HG02678 (cell line): ENCODE measurements at regions not wholly inside any gene's neighbourhood (a gene's known extent, or its start where the extent isn't known, plus 50 kb on each side); places are given as distances from the start of the nearest gene placed in this dataset.

Source experiments
- ATAC-seq: cut with Tn5 transposase; IDR thresholded peaks from one replicate; pipeline ENCODE4 v1.9.1; 2021; ENCODE audit warnings: mild to moderate bottlenecking, moderate library complexity; ENCODE audit not compliant: unreplicated experiment

DNA sequence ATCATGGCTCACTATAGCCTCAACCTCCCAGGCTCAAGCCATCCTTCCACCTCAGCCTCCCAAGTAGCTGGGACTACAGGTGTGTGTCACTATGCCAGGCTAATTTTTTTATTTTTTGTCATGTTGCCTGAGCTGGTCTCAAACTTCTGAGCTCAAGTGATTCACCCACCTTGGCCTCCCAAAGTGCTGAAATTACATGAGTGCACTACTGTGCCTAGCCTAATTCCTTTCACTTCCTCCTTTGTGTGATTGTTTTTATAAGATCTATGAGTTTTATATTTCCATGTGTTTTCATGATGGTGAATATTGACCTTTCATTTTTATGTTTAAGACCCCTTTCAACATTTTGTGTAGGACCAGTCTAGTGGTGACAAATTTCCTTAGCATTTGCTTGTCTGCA, 55.2 kb upstream of the IL12B start:
- no peak for ATAC-seq

DNA sequence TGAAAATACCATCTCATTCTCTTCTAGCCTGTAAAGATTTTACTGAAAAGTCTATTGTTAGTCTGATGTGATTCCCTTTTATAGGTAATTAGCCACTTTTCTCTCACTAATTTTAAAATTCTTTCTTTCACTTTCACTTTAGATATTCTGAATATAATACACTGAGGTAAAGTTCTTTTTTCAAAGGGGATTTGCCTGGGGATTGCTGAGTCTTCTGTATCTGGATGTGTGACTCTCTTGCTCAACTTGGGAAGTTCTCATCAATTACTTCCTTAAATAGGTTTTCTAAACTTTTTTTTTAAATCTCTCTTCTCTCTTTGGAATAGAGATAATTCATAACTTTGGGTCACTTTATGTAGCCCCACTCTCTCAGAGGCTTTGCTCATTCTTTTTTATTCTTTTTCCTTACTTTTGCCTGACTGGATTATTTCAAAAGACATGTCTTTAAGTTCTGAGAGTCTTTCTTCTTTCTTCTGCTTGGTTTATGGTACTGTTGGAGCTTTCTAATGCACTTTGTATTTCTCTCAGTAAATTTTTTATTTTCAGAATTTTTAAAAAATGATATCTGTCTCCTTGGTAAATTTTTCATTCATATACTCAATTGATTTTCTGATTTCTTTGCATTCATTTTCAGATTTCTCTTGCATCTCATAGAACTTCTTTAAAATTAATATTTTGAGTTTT, 55.9 kb upstream of the IL12B start:
- no peak for ATAC-seq

DNA sequence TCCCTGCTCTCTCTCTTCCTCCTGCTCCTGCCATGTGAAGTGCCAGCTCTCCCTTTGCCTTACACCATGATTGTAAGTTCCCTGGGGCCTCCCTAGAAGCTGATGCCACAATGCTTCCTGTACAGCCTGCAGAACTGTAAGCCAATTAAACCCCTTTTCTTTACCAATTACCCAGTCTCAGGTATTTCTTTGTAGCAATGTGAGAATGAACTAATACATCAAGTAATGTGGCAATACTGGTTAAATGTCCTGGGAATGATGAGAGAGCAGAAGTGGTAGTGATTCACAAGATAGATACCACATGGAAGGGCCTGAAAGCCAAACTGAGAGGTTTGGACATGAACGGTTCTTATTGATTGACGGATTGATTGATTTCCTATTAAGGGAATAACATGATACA, 62.6 kb upstream of the IL12B start:
- ATAC-seq = no peak

DNA sequence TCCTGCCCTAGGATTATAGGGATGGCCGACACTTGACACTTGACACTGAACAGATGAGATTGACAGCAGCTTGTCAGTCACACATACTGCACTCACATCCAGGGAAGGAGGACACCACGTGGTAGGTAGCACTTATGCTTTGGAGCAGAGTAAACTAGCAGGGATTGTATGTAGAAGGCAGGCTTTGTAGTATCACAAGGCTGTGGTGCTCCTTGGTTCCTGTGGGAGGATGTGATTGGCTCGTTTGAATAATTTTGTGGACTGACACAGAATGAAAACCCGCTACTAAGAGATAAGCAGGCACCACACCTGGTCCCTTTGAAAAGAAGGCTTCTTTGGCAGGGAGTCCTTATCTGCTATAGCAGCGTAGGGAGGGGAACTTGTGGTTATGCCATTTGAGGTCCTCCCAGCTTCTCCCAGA, 63.6 kb upstream of the IL12B start:
- ATAC-seq = no peak

DNA sequence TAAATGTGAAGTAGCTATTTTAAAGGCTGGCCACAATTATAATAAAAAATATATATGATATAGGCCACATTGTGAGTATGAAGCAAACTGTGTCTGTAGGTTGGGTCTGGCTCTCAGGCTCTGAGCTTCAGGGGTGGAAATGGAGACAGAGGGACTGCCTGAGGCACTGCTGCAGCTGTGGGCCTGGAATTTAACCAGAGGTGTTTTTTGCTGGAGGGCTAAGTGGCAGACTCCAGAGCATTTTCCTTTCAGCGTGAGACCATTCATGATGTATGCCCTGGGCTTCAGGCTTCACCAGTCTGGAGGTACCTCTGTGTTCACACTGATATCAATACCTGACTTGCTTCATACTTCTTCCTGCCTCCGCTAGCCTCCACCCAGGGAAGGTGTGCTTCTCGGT, 64.9 kb upstream of the IL12B start:
- no peak for ATAC-seq

DNA sequence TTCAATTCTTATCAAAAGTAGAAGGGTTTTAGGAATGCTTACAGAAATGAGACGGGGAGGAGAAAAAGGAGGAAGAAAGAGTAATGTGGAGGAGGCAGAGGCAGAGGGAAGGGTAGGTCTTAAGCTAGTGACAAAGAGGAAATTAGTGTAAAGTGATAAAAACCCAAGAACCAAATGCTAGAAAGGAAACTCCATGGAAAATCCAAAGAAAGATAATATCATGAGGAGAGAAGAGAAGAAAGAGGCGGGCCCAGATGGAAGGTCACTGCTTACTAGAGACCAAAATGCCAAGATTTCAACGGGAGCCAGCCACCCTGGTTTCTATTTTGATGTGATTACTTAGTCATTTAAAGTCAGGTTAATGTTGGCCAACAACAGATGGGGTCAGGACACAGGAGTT, 68.6 kb upstream of the IL12B start:
- no peak for ATAC-seq

DNA sequence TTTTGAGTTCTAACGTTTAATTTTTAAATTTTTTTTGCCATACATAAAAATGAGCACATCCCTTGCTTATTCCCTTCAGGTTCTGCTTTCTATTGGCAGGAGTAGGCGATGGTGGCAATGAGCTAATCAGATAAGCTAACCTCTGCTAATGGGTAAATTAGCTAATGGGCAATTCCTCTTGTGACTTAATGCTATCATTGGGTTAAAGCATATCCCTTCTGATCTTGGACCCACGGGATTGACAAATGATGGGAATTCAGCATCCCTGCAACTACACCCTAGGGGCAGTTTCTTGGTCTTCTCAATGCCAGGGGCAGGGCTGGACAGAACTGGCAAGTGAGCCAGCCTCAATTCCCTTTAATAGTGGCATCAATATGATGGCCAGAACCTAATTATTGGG, 70.2 kb upstream of the IL12B start:
- no peak for ATAC-seq

DNA sequence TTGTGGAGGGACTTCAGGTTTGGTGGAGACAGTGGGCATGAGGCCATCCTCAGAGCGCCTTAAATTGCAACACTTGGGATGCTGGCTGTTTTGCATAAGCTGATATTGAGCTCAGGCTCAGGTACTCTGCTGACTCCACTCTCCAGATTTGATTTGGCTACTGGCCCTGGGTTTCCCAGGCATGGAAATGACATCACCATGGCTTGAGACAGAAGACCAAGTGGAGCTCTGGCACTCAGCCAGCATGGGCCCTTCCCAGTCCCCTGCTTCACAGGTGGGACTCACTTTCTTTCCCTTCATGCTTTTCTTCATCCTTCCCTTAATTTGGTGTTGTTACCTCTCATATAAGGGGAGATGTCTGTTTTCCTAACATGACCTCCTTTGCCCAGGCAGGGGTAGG, 72.0 kb upstream of the IL12B start:
- ATAC-seq = no peak

DNA sequence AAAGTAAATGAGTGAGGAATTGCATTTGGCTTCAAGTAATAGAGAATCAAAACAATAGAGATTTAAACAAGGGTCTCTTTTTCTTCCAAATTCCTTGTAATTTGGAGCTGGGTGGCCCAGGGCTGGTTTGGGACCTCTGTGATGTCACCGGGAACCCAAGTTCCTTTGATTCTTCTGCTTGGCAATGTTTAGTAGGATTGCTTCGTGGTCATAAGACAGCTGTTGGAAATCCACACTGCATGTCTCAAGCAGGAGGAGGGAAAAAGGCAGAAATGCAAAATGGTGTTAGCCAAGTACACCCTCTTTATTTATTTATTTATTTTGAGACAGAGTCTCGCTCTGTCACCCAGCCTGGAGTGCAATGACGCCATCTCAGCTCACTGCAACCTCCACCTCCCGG, 72.6 kb upstream of the IL12B start:
- no peak for ATAC-seq

DNA sequence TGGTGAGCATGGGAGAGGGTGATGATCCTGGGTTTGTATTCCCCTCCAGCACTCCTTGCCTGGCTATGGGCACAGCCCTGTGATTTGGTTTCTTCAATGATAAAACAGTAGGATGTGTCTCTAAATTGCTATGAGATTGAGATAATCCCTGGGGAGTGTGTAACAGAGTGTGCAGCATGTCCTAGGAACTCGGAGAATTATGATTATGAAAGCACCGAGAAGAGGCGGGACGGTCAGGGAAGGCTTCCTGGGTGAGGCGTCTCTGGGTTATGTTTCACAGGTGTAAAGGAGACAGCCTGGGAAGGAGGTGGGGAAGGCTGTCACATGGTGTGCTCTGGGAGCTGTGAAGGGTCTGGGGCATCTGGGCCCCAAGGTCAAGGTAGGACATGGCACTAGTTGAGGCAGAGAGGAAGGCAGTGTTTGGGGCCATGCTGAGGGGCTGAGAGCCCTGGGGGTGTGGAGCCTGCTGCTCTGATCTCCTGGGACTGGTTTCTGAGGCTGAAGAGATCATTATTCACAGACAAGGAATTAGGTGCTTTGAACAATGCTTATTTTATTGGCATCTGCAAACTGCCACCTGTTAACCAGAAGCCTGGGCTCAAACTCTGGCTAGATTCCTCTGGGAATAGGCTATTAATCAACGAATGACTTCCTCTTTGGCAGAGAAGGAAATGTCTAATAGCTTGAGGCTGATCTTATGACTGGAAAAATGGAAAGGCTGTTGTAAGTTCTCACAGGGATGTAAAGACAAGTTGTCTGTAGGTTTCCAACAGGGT, 73.8 kb upstream of the IL12B start:
- no peak for ATAC-seq

DNA sequence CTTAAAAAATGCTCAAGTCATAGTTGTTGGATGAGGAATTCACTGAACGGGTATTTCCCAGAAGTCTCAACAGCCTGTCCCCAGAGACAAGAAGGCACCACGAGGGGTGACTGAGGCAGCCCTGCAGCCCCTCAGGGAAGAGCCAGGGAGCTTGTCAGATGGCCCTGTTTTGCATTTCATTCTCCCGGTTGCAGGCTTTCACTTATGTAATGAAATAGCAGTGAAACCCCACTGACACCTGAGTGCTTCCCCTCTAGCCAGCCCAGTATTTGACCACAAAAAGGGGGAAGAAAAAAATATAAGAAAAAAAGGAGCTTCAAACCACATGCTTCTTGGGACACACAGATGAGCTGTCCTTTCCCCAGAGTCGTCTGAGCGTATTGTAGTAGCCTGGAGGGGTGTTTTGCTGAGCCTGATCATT, 75.3 kb upstream of the IL12B start:
- peak; percentile 69 for ATAC-seq

DNA sequence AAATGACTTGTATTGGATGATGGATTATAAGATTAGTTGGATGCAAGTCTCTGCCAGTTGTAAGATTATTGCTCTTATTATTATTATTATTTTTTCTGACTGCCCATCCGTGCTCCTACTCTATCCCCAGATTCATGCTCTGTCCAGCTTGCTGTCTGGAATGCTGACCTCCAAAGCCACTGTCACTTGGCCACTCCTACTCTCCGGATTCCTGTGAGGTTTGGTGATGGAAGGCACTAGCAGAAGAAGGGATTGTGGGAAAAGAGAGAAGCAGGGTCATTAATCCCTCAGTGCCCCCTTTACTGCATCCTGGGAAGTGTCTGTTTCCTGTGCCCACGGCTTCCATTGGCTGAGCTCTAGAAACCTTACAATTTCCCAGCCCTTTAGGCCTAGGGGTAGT, 76.3 kb upstream of the IL12B start:
- no peak for ATAC-seq

DNA sequence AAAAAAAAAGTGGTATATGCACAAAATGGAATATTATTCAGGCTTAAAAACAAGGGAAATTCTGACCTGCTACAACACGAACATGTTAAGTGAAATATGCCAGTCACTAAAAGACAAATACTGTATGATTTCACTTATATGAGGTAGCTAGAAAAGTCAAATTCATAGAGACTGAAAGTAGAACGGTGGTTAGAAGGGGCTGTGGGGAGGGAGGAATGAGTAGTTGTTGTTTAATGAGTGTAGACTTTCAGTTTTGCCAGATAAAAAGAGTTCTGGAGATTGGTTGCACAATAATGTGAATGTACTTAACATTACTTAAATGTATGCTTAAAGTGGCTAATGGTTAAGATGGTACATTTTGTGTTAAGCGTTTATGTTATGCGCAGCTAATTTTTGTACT, 79.5 kb upstream of the IL12B start:
- peak; percentile 65 for ATAC-seq

DNA sequence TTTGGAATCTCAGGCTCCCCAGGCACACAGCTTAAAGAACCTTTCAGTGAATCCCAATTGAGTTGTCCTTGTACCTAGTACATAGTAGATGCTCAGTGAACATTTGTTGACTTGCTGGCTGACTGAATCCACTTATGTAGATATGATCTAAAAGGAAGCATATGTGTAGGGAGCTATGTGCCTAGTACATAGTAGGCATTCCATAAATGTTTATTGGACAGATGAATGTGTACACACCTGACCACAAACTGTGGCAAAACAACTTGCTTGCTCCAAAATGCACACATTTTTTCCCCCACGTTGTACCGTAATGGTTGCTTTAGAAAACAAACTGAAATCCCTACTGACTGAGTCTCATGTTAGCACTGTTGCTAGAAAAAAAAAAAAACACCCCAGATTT, 80.2 kb upstream of the IL12B start:
- ATAC-seq = no peak

DNA sequence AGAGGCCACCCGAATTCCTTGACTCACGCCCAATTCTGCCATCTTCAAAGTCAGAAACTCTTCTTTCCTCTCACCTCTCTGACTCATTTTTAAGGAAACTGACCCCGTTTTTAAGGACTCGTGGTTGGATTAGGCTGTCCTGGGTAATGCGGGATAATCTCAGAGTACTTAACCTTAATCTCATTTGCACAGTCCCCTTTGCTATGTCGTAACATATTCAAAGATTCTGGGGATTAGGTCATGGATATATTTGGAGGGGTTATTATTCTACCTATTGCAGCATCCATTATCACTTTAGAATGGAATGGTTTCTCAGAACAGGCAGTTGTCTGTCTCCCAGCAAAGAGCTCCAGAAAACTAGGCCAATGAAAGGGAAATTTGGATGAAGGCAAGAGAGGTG, 80.8 kb upstream of the IL12B start:
- ATAC-seq = no peak

DNA sequence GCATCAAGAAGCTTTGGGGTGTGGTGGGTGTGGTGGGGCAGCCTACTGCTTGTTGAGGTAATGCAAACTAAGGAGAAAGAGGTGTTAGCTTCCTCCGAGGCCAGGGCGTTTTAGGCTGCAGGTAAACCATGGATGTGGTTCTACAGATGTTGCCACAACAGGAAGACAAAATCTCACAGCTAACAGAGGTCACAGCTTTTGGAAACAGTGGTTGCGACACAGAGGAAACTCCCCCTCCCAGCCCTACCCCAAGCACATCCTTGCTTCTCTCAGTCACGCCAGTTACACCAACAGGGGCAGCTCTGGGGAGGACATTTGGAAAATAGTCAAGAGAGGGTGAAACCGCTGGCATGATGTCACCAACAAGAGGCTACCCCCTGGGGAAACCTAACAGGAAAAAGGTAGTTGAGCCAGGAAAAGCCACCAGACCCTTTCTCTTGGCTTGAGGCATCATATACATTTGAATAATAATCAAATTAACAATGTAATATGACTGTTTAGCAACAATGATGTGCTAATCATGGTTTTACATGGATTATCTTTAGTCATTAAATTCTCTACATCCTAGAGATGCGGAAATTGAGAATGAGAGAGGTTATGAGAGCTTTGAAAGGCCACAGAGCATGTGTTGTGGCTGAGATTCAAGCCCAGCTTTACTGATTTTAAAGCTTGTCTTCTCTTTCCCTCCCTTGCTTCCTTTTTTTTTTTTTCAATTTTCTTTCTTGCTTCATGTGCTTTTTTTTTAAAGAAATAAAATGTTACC, 82.2 kb upstream of the IL12B start:
- peak; percentile 61 for ATAC-seq

DNA sequence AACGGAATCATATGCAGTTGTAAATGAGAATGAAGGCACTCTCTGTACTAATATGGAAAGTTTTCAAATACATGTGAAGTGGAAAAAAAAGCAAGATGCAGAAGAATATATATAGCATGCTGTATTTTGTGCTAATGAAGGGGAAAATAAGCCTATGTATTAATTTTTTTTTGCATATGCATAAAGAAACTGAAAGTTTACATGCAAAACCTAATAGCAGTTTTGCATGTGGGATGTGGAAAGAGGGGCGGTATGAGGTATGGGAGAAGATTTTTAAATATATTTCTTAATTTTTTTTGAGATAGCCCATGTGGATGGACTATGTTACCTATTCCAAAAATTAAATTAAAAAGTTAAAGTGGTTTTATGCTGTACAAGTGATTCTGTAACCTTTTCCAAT, 83.7 kb upstream of the IL12B start:
- ATAC-seq = no peak

DNA sequence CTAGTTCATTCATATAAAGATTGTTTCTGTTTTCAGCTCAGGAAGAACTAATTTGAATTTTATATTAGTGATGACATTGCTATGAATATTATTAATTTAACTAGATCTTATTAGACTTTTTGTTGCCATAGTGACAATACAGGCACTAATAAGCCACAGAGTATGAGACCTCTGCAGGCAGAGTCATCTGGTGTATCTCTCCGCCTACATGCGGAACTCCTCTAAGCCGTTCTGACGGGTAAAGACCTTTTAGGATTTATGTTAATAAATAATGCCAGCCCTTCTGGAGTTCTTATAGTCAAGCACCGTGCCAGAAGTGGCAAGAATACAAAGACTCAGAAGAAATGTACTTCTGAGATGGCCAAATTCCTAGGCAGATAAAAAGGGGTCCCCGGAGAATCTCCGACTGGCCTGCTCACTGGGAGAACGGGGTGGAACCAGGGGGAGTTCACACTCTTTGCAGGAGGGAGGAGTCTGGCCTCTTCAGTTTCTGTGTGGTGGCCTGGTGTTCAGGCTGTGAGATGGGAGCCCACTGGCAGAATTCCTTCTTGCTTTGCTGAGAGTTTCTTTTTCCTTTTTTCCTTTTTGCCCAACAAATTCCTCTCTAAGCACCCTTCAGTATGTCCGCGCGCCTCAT, 85.1 kb upstream of the IL12B start:
- no peak for ATAC-seq

DNA sequence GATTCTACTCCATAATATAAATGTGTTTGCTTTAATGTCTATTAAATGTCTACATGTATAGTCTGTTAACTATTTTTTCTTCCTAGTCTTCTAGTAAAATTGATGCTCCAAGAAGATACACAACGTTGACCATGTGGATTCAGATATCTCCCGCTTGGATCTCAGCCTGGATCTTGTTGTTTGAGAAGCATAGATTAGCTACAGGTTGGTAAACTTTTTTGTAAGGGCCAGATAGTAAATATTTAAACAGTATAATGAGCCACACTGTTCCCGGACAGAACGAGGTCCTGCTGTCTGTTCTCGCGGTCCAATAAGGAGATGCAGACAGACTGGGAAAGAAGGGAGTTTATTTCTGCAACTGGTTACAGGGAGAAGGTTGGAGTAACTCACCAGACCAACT, 86.2 kb upstream of the IL12B start:
- ATAC-seq = no peak

DNA sequence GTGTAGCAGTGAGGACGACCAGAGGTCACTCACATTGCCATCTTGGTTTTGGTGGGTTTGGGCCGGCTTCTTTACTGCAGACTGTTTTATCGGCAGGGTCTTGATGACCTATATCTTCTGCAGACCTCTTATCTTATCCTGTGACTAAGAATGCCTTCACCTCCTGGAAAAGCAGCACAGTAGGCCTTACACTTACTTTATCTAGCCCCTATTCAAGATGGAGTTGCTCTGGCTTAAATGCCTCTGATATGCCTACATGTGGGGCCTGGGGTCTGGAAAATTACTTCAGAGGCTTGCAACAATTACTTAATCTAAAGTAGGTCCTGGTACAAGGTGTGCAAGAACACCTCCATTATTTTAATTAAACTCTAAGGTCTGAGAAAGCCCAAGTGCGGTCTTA, 86.9 kb upstream of the IL12B start:
- no peak for ATAC-seq

DNA sequence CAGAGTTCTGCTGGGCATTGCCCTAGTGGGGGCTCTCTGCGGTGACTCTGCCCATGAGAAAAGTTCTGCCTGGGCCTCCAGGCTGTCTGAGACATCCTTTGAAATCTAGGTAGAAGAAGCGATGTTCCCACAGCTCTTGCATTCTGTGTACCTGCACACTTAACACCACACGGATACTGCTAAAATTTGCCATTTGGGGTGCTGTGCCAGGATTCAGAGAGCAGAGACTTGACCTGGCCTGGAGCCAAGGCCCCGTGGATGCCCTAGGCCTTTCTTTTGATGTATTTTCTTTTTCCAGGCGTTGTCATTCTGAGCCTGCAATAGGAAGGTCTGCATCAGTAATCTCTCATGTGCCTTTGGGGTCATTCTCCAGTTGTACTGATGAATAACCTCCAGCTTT, 89.3 kb upstream of the IL12B start:
- no peak for ATAC-seq

DNA sequence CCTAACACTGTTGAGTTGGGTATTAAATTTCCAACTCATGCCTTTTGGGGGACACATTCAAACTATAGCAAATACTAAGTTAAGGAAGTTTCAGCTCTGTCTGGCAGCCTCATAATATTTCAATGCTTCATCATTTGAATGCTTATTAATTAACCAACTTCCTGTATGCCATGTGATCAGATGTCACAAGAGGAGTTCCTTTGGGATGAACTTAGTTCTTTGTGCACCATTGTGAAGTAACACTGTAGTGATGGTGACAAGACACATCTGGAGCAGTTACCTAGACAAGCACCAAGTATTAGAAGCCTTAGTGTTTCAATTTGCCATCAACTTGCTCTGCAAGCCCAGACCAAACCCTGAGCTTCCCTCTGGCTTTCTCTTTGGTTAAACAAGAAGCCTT, 90.7 kb upstream of the IL12B start:
- no peak for ATAC-seq
